ENCODE measurements at regions not wholly inside any gene's neighbourhood (a gene's known extent, or its start where the extent isn't known, plus 50 kb on each side); places are given as distances from the start of the nearest gene placed in this dataset.
A peak's percentile ranks its signal among the peaks of the same experiment; 100 is the strongest.

GRCh38 chr5:14036947-14037346 lies 92.5 kb upstream of the DNAH5 start:
- DNase-seq: no peak
- Histone ChIP-seq H3K9me3 (no peaks in the 10 kb centered on the region), H3K4me3 (no peak overlapping the region), H3K27ac (peak overlapping the region in 5 of 10 donors; percentile 81 to 89 (median 81)), H3K27me3 (peaks cover 0 to 3% (median 0%) of the 10 kb centered on the region in 7 donors), H3K36me3 (no peaks in the 10 kb centered on the region), H3K4me1 (peaks cover 0 to 45% (median 25%) of the 10 kb centered on the region in 9 donors)
- TF ChIP-seq, protein P1, sequence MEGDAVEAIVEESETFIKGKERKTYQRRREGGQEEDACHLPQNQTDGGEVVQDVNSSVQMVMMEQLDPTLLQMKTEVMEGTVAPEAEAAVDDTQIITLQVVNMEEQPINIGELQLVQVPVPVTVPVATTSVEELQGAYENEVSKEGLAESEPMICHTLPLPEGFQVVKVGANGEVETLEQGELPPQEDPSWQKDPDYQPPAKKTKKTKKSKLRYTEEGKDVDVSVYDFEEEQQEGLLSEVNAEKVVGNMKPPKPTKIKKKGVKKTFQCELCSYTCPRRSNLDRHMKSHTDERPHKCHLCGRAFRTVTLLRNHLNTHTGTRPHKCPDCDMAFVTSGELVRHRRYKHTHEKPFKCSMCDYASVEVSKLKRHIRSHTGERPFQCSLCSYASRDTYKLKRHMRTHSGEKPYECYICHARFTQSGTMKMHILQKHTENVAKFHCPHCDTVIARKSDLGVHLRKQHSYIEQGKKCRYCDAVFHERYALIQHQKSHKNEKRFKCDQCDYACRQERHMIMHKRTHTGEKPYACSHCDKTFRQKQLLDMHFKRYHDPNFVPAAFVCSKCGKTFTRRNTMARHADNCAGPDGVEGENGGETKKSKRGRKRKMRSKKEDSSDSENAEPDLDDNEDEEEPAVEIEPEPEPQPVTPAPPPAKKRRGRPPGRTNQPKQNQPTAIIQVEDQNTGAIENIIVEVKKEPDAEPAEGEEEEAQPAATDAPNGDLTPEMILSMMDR (IDR thresholded peaks at IDR 0.05): no peak
- intact Hi-C loops (cut with DNase I): no loop called here
- peak in 1 of 8 donors; percentile 3 for ATAC-seq
- WGBS, 2 donors: 84 to 86% methylated on average over 9 of the region's 9 CpGs

DNA sequence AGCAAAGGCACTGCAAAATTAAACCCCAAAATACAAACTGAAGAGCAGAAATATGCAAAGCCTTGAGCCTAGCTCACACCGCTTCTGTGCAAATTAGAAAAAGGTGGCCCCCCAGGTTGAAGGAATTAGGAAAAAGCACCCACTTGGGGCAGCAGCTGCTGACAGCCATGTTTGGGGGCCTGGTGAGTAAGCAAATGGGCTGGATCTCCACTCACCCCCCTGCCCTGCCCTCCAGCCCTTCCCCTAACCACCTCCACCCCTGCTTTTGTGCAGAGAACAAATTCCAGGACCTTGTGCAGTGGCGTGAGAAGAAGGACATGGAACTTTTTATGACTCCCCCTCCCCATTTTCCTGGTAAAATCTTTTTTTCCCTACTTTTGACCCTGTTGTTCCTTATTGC lies 92.0 kb upstream of the DNAH5 start:
- DNase-seq (no peak), ATAC-seq (peak in 4 of 8 donors; percentile 26 to 40 (median 34))
- intact Hi-C loops (cut with DNase I): no loop called here
- H3K4me1 ChIP-seq: peaks cover 0 to 45% (median 25%) of the 10 kb centered on the region in 9 donors
- H3K27me3 ChIP-seq: peaks cover 0 to 3% (median 0%) of the 10 kb centered on the region in 7 donors
- TF ChIP-seq, protein P1 (IDR thresholded peaks at IDR 0.05): no peak
- 68 to 69% methylated on average over 2 of the region's 2 CpGs for WGBS, 2 donors
- H3K27ac ChIP-seq: peak overlapping the region in 8 of 10 donors; percentile 44 to 89 (median 81)
- no peaks in the 10 kb centered on the region for H3K36me3 ChIP-seq
- H3K9me3 ChIP-seq: no peaks in the 10 kb centered on the region
- H3K4me3 ChIP-seq: peak overlapping the region in 3 of 10 donors; percentile 26 to 33 (median 28)

DNA sequence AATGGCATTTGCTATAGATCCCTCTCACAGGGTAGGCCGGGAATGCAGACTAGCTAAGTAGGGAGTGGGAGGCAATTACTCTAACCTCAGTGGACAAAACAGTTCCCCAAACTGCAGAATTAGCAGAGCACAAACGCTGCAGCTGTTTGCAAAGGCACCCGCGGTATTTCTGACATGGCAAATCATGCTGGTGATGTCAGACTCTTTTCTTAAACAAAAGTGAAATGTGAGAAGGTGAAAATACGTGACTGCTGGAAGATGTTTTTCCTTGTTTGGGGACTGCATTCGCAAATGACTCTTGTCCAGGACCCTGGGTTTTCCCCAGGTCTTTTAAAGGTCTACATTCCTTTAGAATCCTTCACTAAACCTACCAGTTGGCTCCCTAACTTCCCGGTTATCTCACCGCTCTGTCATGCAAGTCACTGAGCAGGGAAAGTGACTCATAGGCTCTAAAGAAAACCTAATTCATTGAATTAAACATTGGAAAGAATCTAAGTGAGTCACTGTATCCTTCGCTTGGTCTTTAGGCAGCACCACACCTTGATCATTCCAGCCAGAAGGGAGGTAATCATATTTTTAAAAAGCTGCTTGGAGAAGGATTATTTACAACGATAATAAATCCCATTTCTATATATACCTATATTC lies 91.5 kb upstream of the DNAH5 start:
- Histone ChIP-seq H3K4me1 (peaks cover 0 to 45% (median 25%) of the 10 kb centered on the region in 9 donors), H3K27me3 (peaks cover 0 to 3% (median 0%) of the 10 kb centered on the region in 7 donors), H3K36me3 (no peaks in the 10 kb centered on the region), H3K27ac (peak overlapping the region in 8 of 10 donors; percentile 44 to 89 (median 81)), H3K9me3 (no peaks in the 10 kb centered on the region), H3K4me3 (peak overlapping the region in 8 of 10 donors; percentile 0 to 33 (median 24))
- ATAC-seq (peak; percentile 72 to 92 (median 84)), DNase-seq (peak in 1 of 2 donors; percentile 51)
- TF ChIP-seq, protein P1 (IDR thresholded peaks at IDR 0.05): no peak
- intact Hi-C loops (cut with DNase I): no loop called here
- 5 to 8% methylated on average over 10 of the region's 10 CpGs for WGBS, 2 donors

- H3K27ac ChIP-seq: peak overlapping the region in 5 of 10 donors; percentile 81 to 89 (median 81)
Observed at GRCh38 chr5:14034963-14035362, 90.5 kb upstream of the DNAH5 start.

More at GRCh38 chr5:14034963-14035362, 90.5 kb upstream of the DNAH5 start:
- TF ChIP-seq, protein P1 (IDR thresholded peaks at IDR 0.05): no peak
- no peak overlapping the region for H3K4me3 ChIP-seq
- H3K4me1 ChIP-seq: peaks cover 0 to 44% (median 25%) of the 10 kb centered on the region in 9 donors
- H3K27me3 ChIP-seq: no peaks in the 10 kb centered on the region
- 68 to 80% methylated on average over 3 of the region's 3 CpGs for WGBS, 2 donors
- no peaks in the 10 kb centered on the region for H3K9me3 ChIP-seq
- intact Hi-C loops (cut with DNase I): loop anchor here in 1 of 10 donors (5.0 kb wide), 1 partner anchor 72 kb away; no protein-coding TSS in a partner anchor
- no peaks in the 10 kb centered on the region for H3K36me3 ChIP-seq
- ATAC-seq (peak in 3 of 8 donors; percentile 23 to 37 (median 25)), DNase-seq (no peak)

Measured in heart right ventricle (tissue), 16 donors.